NCI-H2029 (cell line): ENCODE measurements at regions not wholly inside any gene's neighbourhood (a gene's known extent, or its start where the extent isn't known, plus 50 kb on each side); places are given as distances from the start of the nearest gene placed in this dataset.
"Not testable (repeated sequence)": the region's sequence is repeated elsewhere in the genome, so short reads cannot be mapped to it uniquely, and the experiment has no call there.

Experiments
- DNase-seq: peaks from one replicate; lab custom pipeline; 2025; lab: John Stamatoyannopoulos, UW

DNA sequence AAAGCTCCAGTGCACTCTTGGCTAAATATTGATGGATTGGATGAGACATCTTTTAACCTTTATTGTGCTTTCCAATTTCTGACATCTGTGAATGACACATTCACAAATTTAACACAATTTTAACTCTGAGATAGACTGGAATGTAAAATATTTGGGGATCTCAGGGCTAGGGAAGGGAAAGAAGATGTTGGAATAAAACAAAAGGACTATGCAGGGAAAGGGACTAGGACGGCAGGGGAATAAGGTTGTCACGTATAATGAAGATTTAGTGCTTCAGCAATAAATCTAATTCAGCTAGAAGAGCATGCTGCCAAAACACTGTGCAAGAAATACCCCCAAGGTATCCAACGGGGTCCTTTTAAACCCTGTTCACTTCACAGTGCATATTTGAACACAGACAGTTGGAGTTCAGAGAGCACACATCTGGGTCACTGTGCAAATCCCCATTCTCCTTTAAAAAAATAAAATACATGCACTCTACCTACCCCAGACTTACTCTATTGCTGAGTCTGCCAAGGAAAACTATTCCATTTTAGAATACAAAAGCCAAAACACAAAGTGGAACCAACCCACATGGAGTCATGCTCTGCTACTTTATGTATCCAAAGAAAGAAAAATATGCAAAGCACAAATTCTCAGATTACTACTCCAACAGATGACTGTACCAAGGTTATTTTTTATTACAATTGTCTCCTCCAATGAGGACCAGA is 151.0 kb upstream of the RSPO3 start:
- DNase-seq, result no peak

DNA sequence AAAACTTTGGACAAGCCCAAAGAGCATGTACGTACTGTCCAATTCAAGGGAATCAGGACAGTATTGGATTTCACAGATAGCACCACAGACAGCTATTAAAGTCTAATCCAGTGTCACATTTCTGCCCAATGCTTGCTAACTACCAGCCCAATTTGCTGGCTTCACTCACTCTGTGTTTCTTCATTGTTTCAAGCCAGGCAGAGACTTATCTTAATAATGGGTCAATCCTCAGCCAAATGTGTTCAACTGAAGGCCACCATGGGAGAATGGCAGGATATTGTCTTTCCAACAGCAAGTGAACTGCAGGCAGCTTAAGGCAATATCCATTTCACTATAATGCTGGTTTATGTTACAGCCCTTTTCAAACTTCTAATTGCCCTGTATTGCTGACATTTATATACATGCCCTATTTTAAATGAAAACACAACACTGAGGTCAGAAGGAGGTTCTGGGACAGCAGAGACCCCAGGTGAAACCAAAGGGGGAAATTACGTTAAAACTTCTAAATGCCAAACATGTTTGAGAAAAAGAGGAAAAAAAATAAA is 142.1 kb upstream of the RSPO3 start:
- DNase-seq, result no peak

DNA sequence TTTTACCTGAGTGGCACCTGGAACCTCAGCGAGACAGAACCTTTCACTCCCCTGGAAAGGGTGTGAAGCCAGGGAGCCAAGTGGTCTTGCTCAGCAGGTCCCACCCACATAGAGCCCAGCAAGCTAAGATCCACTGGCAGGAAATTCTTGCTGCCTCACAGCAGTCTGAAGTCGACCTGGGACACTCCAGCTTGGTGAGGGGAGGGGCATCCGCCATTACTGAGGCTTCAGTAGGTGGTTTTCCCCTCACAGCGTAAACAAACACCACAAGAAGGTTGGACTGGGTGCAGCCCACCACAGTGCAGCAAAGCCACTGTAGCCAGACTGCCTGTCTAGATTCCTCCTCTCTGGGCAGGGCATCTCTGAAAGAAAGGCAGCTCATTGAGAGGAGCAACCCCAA is 134.7 kb upstream of the RSPO3 start:
- DNase-seq, result no peak

DNA sequence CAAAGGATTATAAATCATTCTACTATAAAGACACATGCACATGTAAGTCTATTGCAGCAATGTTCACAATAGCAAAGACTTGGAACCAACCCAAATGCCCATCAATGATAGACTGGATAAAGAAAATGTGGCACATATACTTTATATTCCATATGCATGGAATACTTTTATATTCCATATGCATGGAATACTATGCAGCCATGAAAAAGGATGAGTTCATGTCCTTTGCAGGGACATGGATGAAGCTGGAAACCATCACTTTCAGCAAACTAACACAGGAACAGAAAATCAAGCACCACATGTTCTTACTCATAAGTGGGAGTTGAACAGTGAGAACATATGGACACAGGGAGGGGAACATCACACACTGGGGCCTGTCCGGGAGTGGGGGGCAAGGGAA is 130.3 kb upstream of the RSPO3 start:
- DNase-seq, result not testable (repeated sequence)

DNA sequence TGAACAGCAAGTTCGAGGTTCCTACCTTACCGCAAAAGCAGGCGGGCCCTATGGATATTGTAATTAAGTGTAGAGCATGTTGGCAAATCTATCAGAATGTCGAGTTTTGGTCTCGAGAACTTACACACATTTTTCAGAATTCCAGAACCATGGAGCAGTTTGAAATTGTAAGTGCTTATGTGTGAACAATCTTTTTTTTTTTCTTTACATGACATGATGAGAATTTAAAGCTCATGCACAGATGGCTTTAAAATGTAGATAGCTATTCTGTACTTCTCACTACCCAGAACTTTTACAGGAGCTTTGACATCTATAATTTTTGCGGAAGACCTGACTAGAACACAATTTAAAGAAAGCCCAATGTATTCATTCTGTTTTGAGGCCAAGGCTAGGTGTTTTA is 117.8 kb upstream of the RSPO3 start:
- DNase-seq, result no peak

DNA sequence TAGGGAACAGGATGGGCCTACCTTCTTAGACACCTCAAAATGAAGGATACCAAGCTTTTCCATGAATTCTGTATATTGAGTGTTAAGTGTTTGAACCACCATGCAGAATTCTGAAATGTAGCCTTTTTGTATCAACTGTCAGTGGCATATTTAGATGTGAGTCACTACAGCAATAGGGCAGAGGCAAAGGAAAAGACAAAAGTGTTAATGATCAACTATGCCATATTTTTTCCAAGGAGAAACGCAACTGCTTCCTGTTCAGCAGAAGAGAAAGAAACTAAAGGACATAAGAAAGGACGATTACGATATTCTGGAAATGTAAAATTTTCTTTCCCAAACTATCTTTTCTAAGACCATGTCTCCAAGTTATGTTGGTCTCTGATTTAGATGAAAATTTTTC is 104.6 kb upstream of the RSPO3 start:
- DNase-seq, result no peak

DNA sequence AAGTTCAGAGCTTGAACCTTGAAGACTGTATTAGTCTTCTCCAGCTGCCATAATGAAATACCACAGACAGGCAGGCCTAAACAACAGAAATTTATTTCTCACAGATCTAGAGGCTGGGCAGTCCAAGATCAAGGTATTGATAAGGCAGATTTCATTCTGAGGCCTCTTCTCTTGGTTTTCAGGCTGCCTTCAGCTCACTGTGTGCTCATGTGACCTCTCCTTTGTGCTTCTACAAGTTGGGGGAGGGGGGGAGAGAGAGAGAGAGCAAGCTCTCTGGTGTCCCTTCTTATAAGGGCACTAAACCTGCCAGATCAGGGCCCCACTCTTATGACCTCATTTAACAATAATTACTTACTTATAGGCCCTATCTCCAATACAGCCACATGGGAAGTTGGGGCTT is 102.6 kb upstream of the RSPO3 start:
- DNase-seq, result no peak

DNA sequence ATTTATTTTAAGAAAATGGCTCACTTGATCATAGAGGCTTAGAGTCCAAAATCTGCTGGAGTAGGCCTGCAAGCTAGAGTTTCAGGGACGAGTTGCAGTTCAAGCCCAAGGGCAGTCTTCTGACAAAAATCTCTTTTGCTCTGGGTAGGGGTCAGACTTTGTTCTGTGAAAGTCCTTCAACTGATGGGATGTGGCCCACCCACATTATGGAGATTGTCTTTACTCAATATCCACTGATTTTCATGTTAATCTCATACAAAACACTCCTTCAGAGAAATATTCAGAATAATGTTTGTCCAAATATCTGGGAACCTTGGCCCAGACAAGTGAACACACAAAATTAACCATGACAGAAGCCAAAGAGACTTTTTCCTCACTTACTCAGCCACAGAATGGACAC is 98.6 kb upstream of the RSPO3 start:
- DNase-seq, result no peak

DNA sequence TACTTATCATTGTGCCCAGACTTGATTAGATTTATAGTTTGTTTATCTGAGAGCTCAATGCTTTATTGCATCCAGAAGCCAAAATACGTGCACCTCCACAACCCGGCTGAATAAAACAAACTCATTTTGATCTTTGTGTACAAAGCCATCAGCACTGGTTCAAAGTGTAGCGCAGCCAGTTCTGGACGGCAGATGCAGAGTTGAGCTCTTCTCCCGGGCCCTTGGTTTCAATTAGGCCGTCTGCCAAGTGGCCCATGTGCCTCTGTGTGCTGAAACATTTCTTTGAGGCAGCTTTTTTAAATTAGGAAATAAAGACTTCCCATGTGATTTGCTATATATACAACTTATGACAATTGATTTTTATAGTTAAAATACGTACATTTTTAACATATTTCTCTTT is 96.2 kb upstream of the RSPO3 start:
- DNase-seq, result peak; percentile 80

DNA sequence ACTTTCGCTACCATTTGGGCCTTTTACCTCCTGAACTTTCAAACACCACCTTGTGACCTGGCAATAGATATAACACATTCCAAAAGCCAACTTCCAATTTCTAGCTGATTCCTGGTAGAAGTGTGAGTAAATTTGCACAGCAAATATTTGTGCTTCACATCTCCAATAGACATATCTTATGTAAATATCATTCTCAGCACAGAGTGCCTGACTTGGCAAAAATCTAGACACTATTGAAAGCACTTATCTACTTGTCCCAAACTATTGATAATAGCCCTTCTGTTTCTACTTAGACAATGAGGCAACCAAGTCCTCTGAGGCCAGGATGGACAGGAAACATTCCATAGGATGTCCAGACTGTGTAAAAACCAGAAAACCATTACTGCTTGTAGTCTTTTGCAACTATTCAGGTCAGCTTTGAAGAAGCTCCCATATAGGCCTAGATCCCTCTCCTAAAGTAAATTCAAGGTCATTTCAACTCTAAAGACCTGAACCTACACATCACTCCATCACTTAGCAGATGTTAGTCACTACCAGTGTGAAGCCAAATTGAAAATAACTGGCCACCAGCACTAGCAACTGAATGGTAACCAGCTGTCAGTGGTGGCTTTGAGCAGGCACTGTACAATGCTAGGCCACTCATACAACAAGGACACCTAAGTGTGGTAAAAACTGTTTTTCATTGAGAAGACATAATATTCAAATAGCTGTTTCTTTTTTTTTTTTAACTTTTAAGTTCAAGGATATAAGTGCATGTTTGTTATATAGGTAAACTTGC is 95.3 kb upstream of the RSPO3 start:
- peak; percentile 34 for DNase-seq

DNA sequence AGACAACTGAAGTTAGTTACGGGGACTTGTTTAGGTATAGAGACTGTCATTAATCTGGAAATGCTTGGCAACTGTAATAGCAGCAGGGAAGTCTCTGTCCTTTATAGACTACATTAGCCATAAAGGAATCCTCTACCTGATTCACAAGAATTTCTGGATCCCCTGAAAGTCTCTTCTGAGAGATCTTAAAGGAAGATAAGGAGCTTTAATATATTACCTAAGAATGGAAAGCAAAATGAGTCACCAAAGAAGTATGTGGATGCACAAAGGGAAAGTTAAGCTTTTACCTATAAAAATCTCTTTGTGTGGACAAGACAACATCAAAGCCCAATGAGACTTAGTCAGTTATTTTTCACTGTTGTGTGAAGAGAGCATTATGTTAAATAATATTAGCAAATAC is 92.2 kb upstream of the RSPO3 start:
- DNase-seq, result no peak

DNA sequence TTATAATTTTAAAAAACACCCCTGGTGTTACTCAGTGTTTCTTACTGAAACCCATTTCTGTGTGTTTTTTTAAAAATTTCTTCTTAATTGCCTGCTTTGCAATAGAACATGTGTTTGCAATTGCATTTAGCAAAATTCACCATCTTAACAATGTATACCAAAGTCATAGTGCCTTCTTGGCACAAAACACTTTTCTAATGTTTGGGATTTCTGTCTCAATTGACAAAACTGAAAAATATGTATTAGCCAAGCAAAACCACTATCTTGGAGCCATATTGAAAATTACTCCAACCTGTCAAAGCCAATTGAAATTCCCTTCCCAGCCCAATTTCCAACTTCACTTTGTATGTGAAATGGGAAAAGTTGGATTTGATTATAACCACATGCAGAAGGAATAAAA is 88.4 kb upstream of the RSPO3 start:
- DNase-seq, result no peak

DNA sequence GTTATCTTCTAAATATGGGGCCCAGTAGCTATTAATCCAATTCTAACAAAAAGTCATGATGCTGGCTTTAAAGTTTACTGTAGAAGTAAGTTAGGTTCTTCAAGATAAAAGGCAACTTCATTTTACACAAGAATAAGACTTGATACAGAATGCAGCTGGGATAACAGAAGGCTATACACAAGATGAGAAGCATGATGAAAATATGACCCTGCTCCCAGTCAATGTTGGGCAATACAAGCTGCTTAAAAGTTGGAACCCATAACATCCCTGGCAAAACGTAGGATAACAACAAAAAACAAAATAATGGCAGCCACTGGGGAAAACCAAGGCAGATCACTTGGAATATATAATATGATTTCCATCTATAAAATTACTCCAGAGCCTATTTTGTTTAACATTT is 87.6 kb upstream of the RSPO3 start:
- no peak for DNase-seq

DNA sequence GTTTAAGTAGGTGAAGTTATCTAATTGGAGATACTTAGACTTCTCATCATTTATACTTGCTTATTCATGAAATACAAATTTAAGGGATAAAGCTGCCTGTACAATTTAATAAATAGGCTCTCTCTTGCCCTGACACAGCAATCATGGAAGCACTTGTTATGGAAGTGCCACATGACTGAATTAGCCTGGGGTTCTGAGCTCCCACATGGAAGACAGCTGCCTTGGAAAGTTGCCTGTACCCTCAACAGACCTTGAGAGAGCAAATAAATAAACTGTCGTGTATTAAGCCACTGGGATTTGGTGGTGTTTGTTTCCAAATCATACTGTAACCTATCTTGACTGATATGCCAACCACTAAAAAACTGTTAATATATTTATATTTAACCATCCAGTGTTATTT is 87.0 kb upstream of the RSPO3 start:
- DNase-seq, result peak; percentile 18

DNA sequence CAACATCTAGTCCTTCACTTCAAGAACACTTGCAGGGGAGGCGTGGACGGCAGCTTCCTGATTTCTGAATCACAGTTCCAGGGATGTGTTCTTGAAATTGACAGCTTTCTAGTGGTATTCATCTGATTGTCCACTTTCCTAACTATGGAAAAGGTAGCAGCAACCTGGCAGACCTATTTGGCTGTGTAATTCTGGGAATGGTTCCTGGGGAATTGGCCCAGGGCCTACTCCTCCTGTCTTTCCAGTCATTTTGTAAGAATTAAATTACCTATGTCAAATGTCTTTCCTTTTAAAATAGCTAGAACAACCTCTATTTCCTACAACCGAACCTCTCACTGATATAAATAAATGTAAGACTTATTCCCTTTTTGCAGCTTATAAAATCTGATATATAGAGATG is 85.5 kb upstream of the RSPO3 start:
- DNase-seq, result no peak

DNA sequence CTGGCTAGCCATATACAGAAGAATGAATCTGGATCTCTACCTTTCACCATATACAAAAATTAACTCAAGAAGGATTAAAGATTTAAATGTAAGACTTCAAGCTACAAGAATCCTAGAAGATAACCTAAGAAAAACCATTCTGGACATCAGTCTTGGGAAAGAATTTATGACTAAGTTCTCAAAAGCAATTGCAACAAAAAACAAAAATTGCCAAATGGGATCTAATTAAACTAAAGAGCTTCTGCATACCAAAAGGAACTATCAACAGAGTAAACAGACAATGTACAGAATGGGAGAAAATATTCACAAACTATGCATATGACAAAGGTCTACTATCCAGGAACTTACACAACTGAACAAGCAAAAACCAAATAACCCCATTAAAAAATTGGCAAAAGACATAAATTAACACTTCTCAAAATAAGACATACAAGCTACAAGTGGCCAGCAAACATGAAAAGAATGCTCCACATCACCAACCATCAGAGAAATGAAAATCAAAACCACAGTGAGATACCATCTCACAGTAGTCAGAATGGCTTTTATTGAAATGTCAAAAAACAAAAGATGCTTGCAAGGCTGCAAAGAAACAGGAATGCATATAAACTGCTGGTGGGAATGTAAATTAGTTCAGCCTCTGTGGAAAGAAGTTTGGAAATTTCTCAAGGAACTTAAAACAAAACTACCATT is 66.8 kb upstream of the RSPO3 start:
- no peak for DNase-seq

DNA sequence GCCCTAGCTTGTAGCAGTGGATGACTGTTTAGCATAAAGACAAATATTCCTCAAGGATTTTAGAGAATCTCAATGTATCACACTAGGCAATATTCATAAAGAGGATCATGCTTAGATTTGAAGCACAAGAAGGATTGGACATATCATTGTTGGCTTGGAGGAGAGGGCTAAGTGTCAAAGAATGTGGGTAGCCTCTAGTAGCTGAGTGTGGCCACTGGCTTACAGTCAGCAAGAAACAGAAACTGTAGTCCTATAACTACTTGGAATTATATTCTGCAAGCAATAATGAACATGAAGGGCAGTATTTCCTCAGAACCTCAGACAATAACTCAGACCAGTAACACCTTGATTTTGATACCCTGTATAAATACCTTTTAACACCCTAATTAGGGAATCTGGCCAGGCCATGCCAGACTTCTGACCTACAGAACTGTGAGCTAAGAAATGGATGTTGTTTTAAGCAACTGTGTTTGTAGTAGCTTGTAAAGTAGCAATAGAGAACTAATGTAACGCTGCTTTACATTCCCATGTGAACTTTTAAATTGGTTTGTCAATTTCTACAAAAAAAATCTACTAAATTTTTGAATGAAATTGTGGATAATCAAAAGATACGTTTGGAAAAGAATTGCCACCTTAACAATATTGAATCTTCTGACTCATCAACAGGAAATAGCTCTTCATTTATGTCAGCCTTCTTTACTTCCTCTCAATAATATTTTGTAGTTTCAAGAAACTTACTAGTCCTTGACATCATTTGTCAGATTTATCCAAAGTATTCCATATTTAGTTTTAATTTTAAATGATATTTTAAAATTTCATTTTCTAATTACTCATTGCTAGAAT is 65.2 kb upstream of the RSPO3 start:
- no peak for DNase-seq

DNA sequence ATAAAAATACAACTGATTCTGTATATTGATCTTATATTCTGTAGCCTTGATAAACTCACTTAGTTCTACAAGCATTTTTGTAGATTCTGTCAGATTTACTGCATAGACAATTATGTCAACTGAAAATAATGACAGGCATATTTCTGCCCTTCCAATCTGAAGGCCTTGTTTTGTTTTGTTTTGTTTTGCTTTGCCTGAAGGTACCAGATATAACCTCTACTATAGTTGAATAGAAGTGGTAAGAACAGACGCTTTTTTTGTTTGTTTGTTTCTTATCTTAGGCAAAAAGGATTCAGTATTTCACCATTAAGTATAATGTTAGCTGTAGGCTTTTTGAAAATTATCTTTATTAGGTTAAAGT is 64.6 kb upstream of the RSPO3 start:
- DNase-seq, result no peak

DNA sequence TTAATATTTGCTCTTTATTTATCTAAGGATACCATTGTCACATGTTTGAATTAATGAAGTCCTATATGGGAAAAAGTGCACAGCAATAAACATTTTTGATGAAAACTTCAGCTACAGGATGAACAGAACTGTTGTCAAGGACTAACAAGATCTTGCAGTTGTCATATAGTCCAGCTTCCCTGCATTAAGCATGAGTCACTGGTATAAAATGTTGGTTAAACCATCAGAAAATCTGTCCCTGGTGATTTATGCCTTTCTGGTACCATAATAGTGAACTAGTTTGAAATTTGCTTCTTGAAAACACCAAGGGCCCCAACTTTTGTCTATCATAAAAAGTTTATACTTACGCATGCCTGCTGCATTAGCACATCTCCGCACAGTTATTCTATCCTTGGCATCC is 60.4 kb upstream of the RSPO3 start:
- DNase-seq, result no peak

DNA sequence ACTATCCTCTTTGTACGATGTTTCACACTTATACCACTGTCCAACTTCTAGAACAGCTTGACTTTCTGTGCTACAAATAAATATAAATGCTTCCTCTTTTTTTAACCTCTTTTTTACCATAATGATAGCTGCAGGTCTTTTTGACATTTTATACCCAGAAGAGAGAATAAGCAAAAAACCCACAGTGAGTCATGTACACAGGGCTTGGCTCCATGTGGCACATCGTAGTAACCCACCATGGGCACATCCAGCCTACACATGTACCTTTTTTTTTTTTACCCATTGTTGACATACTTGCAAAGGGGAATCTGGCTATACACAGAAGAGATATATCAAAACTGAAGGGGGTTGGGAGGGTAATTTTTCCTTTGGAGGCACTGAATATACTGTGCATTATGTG is 59.5 kb upstream of the RSPO3 start:
- DNase-seq, result no peak
